NCI-H748 (cell line): ENCODE measurements at regions not wholly inside any gene's neighbourhood (a gene's known extent, or its start where the extent isn't known, plus 50 kb on each side); places are given as distances from the start of the nearest gene placed in this dataset.

Experiments
- DNase-seq: peaks from one replicate; lab custom pipeline; 2025; ENCODE audit not compliant: unreplicated experiment; lab: John Stamatoyannopoulos, UW

DNA sequence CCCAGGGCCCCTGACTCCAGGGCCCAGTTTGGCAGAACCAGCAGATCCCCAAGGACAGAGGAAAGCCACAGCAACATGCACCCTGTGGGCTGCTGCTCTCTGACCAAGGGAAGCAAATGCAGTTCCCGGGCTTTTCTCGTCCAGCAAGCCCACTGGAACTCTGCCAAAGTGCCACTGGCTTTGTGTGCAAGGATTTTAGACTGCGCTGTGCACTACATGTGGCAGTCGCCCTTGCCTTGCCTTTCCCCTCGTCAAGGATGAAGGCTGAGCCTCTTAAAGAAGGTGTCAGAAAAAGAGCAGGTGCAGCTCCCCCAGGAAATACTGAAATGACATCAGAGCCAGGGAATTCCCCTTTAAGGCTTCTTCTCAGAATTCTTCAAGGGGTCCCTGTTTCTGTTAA is 199.2 kb downstream of the TFCP2L1 start:
- DNase-seq: peak; percentile 36

DNA sequence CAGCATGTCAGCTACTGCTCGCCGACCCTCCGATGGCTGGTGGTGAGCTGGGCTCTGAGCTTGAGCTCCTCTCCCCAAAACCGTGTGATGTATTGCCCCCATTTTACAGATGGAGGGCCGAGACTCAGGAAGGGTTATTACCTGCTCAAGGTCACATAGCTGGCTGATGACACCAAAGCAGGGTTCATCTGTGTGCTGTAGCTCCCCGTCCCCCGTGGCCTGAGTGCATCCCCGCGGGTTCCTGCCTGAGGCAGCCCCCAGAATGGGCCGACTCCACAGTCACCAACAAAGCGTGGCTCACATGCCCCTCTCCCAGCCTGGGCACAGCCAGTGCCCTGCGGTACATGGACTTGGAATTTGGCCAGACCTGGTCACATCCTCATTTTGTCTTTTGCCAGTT is 198.6 kb downstream of the TFCP2L1 start:
- no peak for DNase-seq

DNA sequence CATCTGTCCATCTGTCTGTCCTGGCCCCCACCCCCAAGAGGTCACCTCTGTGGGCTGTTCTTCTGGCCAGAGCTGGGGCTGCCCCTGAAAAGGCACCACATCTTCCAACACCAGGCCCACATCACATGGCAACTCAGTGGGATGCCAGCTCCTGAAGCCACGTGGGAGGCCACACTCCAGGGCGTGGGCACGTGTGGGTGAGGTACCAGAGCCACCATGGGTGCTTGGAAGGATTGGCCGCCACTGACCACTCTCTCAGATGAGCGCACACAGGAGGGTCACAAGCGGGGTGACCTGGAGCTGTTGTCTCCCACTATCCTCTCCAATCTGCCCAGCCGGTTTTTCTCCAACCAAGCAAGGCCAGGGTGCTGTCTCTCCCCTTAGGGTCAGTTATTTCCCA is 197.9 kb downstream of the TFCP2L1 start:
- no peak for DNase-seq

DNA sequence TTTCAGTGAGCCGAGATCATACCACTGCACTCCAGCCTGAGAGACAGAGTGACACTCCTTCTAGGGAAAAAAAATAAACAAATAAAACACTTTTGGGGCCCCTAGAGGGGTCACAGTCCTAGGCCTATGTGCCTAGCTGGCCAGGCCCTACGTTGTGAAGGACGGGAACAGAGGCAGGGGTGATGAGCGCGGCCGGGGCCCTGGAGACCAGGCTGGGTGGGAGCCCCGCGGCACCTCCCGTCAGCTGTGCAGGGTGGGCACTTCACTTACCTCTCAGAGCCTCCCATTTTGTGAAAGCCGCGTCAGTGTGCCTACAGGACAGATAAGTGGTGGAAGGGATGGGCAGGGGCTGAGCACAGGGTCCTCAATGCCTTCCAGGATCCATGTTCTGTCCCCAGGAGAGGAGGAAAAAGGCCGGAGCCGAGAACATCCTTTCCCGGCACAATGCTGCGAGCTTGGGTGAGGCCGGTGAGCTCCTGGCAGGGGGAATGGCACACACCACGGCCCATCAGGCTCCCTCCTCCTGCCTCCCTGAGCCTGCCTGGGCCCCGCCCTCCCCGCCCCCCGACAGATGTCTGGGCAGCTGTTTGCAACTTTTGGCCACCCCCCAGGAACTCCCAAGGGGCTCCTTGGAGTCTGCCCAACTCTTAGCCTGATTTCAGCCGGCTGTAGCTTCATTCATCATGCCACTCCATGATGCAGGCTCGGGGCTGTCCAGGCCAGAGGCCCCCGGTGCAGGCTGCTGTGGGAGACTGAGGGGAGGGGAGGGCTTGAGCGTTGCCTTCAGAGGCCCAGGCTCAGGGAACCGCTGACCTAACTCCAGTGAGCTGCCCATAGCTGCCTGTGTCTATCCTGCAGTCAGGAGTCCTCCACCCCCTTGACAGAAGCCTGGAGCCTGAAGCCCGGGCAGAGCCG is 196.5 kb downstream of the TFCP2L1 start:
- no peak for DNase-seq

DNA sequence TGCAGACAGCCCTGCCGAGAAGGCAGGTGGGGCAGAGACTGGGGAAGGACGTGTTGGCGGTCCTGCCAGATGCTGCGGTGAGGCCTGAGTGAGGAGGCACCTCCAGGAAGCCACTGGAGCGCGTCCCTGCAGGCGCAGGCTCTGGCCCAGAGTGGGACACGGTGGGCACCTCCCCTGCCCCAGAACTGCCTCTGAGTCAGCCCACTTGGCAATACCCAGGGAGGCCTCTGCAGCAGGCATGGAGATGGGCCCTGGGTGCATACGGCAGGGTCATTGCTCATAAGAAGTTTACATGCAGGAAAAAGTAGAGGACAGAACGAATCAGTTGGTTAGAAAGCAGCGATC is 195.9 kb downstream of the TFCP2L1 start:
- DNase-seq: no peak

DNA sequence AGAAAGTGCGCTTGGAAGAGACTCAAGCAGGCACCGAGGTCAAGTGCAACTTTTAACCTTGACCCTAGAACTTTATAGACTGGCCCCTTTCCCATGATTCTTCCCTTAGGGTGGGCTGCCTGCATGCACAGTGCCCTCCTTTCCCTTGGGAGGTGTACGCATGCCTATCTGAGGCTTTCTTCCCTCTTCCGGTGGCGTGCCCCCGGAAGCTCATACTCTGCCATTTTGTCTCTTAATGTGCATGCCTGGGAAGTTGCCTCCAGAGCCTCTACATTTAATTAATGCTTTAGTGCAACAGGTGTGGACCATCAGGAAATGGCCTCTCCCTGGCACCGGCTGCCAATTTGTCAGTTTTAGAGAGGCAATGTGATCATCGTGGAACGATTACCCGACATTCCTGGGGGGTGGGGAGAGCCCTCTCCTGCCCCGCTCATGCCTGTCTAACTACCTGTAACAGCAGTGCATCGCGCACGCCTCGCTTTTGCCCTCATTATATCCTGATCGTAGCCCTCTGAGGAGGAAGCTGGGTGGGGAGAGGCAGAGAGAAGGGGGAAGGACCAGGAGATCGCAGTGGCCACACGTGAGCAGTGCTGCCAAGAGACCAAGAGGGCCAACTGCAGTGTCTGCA is 194.8 kb downstream of the TFCP2L1 start:
- no peak for DNase-seq

DNA sequence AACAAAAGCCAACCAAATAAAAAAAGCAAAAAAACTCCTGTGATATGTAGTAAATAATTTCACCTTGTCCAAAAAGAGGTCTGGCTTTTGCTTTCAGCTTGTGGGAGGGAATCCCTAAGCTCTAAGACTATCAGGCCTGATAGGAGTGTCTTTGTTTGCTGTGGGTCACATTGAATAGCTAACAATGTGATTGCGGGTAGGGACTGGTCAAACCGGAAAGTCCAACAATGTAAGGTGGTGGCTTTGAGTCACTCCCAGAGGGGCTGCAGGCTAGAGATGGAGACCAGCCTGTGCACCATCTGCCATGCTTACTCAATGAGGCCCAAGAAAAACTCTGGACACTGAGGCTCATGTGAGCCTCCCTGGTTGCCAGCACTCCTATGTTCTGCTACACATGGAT is 192.9 kb downstream of the TFCP2L1 start:
- peak; percentile 74 for DNase-seq

DNA sequence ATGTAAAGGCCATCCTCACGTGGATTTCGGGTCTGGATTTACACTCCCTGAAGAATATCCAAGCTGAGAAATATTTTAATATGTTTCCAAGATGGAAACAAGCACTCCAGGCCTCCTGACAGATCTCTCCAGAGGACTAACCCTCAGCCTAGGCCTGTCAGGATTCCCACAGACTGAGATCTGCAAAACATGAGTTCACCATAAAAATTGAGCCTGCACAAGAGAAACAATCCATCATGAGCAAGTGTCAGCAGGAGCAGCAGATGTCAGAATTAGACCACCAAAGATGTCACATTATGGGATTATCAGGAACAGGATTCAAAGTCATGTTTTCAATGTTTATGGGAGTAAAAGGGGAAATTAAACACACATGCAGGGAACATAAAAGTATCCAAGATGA is 191.3 kb downstream of the TFCP2L1 start:
- DNase-seq: no peak

DNA sequence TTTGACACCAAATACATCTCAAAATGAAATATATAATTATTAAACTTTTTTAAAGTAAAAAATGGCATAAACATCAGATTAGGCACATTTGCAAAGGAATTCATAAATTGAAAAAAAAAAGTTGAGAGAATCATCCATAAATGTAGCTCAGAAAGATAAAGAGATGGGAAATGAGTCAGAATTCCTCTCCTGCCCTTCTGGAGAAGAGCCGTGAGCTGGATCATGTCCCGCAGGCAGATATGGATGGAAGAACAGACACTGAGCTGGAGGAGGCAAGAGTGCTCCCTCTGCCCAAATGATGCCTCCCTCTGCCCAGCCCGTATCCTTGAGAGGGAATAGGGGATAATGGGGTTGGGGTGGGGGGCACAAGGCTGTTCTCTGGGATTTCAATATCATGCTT is 190.9 kb downstream of the TFCP2L1 start:
- no peak for DNase-seq

DNA sequence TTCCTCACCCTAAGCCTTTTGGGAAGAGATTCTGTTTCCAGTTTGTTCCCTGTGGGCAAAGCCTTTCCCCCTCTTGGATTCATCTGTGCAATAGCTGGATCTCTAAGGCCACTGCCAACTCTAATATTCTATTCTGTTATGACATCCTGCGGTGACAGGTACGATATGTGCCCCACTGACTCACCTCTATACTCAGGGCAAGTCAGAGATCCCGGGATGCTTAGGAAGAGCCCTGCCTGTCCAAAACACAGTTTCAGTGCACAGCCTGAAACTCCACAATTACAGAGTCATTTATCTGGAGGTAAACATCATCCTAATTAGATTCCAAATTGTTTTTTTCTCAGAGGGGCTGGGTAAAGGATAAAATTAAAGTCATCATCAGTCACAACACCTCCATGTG is 190.2 kb downstream of the TFCP2L1 start:
- DNase-seq: no peak

DNA sequence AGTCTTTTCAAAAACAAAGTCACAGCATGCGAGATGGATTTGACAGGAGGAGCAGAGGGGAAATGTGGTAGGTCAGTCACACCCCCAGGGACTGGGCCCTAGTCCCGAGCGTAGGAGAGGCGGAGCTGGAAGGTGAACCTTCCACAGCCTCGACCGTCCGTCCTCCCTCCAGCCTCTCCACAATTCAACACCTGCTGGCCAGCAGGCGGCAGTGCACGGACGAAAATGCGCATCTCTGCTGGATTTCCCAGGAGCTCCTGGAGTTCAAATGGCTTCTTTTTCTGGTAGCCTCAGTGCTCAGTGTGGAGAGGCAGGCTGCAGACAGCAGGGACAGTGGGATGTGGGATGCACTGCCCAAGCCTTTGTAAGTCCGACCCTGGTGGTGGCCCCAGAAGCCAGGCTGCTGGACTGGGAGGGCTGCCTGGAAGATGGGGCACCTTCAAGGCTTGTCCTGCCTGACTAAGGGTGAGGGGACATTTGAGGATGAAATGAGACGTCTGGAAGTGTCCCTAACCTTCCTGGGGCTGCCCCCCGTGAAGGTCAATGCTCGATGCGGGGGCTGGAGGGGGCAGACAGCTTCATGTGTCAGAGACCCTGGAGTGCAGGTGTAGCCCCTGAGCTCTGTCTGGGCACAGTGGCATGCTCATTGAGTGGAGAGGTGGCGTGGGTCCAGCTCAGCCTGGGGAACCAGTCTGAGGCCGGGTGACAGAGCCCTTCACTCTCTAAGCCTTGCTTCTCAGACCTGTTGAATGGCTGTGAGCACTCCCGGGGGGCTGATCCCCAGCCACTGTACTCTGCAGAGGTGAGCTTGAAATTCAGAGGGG is 189.5 kb downstream of the TFCP2L1 start:
- DNase-seq: peak; percentile 73

DNA sequence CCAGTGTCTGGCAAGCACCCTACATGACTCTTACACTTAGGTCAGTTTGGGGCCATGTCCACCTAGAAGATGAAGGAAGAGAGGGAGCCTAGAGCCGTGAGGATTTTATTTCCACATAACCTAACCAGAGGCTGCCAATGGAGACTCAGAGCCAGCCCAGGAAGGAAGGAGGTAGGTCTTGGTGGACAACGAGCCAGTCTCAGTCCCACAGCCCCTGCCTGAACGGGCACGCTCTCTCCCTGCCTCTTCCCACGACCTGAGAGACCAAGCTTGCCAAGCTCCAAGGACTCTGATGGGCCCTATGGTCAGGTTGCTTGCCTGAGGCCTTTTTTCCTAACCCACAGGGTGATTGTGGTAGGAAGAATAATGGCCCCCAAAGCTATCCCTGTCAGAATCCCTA is 188.4 kb downstream of the TFCP2L1 start:
- DNase-seq: no peak

DNA sequence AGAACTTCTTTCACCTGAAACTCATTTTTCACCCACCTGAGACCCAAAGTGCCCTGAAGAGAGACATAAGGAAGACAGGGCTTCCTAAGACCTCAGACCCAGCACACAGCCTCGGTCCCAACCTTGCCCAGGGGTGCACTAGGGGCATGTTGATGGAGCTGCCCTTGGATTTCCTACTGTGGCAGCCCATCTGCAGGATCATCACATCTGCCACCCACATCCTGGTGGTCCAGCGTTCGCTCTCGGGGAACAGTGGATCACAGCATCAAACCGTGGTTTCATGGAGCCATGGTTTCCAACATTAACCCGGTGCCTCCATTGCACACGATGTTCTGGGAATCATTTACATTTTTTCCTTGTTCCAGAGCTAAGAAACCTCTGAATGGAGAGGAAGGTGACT is 186.4 kb downstream of the TFCP2L1 start:
- DNase-seq: no peak

DNA sequence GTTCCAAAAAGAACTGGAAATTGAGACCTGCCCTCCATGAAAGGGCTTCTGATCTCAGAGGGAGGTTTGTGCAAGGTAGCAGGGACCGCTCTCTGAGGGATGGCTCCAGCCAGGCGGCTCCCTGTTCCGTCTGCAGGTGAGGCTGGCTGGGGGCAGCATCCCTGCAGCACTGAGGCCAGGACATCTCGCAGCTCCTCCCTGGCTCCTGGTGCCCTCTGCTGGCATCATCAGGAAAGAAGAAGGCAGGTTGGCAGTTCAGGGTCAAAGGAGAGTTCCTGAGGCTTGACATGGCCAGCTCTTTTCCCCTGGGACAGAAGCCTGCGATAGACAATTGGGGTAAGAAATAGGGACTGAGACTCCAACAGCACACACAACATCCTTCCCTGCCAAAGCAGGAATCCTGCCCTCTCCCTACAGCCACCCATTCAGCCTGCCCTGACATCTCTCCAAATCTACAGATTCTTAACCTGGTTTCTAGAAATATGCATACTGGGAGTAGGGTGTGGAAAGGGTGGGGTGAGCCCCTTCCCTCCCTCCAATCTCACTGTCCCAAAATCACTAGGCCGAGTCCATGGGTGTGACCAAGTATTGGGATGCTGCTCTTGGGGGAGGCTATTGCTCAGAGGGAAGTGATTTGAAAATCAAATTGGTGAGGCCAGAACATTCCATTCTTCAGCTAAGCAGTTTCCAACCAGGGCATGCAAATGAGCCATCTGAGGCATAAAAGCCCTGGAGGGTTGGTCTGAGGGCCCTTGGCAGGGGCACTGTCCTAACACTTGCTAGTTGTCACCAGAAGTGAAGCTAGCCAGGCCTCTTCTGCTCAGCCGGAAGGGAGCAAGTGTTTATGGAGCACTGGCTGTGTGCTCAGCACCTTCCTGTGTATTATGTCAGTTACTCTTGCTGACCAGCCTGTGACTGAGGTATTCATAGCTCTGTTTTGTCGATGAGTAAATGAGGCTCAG is 185.4 kb downstream of the TFCP2L1 start:
- DNase-seq: peak; percentile 11

DNA sequence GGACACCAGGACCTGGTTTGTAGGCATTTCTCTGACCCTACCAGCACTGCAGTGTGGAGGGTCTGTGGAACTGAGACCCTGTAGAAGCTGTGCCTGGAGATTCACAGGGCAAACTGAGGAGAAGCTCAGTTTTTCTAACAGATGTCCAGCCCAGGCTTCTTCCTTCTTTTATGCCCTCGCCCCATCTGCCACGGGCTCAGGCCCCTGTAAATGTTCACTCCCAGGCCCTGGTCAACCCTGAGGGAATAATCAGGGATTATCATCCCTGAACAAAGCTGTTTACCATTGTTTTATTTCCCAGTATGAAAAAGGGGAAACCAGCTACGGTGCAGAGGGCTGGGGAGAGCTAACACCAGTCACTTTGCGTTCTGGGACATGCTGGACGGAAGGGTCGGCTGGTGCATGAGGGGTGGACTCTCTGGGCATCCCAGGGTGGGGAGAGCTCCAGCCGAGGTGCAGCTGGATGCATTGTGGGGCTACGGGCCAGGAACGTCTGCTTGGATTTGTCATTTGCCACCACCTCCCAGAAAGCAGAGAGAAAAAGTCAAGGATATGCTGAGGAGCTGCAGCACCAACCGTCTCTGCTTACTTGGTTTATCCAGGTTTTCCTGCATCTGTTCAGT is 183.8 kb downstream of the TFCP2L1 start:
- no peak for DNase-seq

DNA sequence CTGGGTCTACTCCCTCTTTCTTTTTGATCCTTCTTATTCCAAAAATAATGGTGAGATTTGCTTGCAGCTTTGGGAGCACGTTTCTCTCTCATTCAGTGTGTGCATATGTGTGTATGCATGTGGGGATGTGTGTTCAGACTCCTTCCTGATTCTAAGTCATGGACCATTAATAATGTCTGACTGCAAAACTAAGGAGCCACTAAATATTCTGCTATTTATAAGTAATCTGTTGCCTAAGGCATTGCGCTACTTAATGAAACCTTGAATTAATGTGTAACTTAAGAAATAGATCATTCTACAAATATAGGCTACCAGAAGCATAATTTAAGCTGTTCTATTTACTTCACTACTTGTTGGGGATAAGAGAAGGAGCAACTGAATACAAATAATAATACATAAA is 182.1 kb downstream of the TFCP2L1 start:
- no peak for DNase-seq

DNA sequence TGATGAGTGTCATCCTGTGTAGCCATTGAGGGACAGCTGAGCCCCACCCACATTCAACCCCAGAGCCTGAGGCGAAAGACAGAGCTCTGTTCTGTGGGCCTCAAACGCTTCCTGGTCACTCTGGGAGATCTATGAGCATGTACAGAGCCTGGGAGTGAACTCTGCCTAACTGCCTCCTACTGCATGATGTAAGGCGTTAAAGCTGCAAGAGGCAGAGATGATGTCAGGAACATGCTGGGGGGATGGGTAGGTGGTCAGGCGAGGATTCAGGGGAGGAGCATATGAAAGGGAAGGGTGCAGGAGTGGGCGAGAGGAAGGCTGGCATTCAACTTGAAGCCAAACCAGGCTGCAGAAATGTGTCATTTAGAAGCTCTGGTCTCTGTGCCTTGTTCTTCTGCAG is 181.0 kb downstream of the TFCP2L1 start:
- DNase-seq: no peak

DNA sequence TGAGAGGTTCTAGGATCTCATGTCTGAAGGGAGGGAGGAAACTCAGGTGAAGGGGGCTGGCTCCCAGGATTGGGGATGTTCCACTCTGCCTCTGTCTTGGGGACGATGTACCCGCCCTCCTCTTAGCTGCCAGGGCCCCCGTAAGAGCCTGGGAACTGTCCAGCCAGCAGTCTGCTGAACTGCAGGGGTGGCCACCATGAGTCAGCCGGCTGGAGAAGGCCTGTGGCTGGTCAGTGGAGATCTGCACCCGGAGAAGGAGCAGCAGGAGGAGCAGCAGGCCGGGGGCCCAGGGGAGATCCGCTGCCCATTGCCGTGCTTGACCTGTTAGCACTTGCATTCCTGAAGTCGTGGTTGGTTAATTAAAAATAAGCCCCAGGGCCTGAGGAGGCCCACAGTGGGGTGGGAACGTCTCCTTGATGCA is 180.3 kb downstream of the TFCP2L1 start:
- no peak for DNase-seq

DNA sequence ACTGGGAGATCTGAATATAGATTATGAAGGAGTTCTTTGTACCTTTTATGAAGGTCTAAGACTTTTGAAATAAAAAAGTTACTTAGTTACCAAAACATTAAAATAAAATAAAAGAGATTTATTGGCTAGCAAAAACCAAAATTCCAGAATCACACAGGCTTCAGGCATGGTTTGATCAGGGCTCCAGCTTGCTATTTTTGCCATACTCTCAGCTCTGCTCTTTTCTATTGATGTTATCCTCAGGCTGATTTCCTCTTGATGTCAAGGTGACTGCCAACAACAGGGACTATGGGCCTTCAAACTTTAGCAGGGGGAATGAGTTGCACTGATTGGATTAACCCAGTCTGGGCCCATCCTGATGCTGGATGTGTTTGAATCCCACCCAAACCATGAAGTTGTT is 174.1 kb downstream of the TFCP2L1 start:
- no peak for DNase-seq

DNA sequence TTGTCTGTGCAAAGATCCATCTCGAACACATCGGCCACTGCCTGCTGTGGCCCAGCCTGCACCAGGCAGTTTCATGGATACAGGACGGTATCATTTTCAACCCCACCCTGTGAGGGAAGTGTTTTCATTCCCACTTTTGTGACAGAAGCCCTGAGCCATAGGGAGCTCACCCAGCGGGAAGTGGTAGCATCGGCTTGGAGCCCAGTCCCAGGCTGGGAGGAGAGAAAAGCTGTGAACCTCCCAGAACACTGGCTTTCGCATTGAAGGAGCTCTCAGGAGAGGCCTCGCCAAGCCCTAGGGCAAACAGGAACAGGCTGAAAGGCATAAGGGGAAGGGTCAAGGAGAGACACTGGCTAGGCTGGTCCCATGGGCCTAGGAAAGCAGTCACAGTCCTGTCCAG is 166.1 kb downstream of the TFCP2L1 start:
- no peak for DNase-seq
